H9 (cell line): ENCODE measurements at regions not wholly inside any gene's neighbourhood (a gene's known extent, or its start where the extent isn't known, plus 50 kb on each side); places are given as distances from the start of the nearest gene placed in this dataset.

Source experiments
- DNase-seq: peaks from one replicate; pipeline ENCODE4 v3.0.0-alpha.2; 2017
- H2AFZ ChIP-seq: one replicate; pipeline ENCODE4 v1.6.1; 2013; ENCODE audit warnings: mild to moderate bottlenecking, low read length, control low read depth, moderate library complexity
- H2AK5ac ChIP-seq: 2 replicates; pipeline ENCODE4 v1.6.1; 2013; ENCODE audit warnings: low read length, control low read depth, mixed read lengths; ENCODE audit not compliant: insufficient read length
- H2BK120ac ChIP-seq: one replicate; pipeline ENCODE4 v1.6.1; 2013; ENCODE audit warnings: low read depth, mild to moderate bottlenecking, low read length, control low read depth, inconsistent platforms; ENCODE audit not compliant: poor library complexity, severe bottlenecking
- H2BK12ac ChIP-seq: 2 replicates; pipeline ENCODE4 v1.6.1; 2013; ENCODE audit warnings: low read length, control low read depth, mixed read lengths, low read depth; ENCODE audit not compliant: insufficient read length
- H2BK15ac ChIP-seq: 2 replicates; pipeline ENCODE4 v1.6.1; 2013; ENCODE audit warnings: low read depth, low read length, control low read depth
- H2BK20ac ChIP-seq: one replicate; pipeline ENCODE4 v1.6.1; 2013; ENCODE audit warnings: low read depth, mild to moderate bottlenecking, low read length, control low read depth, inconsistent platforms; ENCODE audit not compliant: poor library complexity, severe bottlenecking
- H2BK5ac ChIP-seq: 2 replicates; pipeline ENCODE4 v1.6.1; 2013; ENCODE audit warnings: low read length, control low read depth, mixed read lengths; ENCODE audit not compliant: insufficient read length
- H3K14ac ChIP-seq: 2 replicates; pipeline ENCODE4 v1.6.1; 2013; ENCODE audit warnings: low read length, control low read depth; ENCODE audit not compliant: insufficient read depth
- H3K18ac ChIP-seq: 2 replicates; pipeline ENCODE4 v1.6.1; 2013; ENCODE audit warnings: low read depth, mild to moderate bottlenecking, mixed read lengths, low read length, control low read depth; ENCODE audit not compliant: insufficient read length
- H3K23ac ChIP-seq: 2 replicates; pipeline ENCODE4 v1.6.1; 2013; ENCODE audit warnings: low read length, control low read depth, mixed read lengths, low read depth; ENCODE audit not compliant: insufficient read length
- H3K23me2 ChIP-seq: 2 replicates; pipeline ENCODE4 v1.6.1; 2013; ENCODE audit warnings: low read depth, mild to moderate bottlenecking, mixed read lengths, low read length, control low read depth; ENCODE audit not compliant: insufficient read length, poor library complexity, severe bottlenecking
- H3K27ac ChIP-seq: 2 replicates; pipeline ENCODE4 v1.5.1; 2013; ENCODE audit warnings: low read length, control low read depth, mixed read lengths, low read depth; ENCODE audit not compliant: insufficient read length
- H3K27me3 ChIP-seq: 2 replicates; pipeline ENCODE4 v1.6.1; 2013; ENCODE audit warnings: low read length, control low read depth, inconsistent platforms; ENCODE audit not compliant: insufficient read depth
- H3K4ac ChIP-seq: 2 replicates; pipeline ENCODE4 v1.6.1; 2013; ENCODE audit warnings: low read depth, mild to moderate bottlenecking, control low read depth, inconsistent platforms, low read length, moderate library complexity
- H3K4me1 ChIP-seq: 2 replicates; pipeline ENCODE4 v1.6.1; 2013; ENCODE audit warnings: low read length, control low read depth, inconsistent platforms; ENCODE audit not compliant: insufficient read depth
- H3K4me2 ChIP-seq: 2 replicates; pipeline ENCODE4 v1.6.1; 2013; ENCODE audit warnings: low read length, control low read depth, mixed read lengths; ENCODE audit not compliant: insufficient read length, insufficient read depth
- H3K56ac ChIP-seq: 2 replicates; pipeline ENCODE4 v1.6.1; 2013; ENCODE audit warnings: low read depth, mild to moderate bottlenecking, mixed read lengths, low read length, control low read depth; ENCODE audit not compliant: insufficient read length
- H3K79me1 ChIP-seq: 2 replicates; pipeline ENCODE4 v1.6.1; 2013; ENCODE audit warnings: low read depth, mild to moderate bottlenecking, moderate library complexity, low read length, control low read depth, inconsistent platforms; ENCODE audit not compliant: insufficient read depth, poor library complexity, severe bottlenecking
- H3K79me2 ChIP-seq: 2 replicates; pipeline ENCODE4 v1.6.1; 2013; ENCODE audit warnings: low read length, control low read depth, inconsistent platforms; ENCODE audit not compliant: insufficient read depth
- H3K9ac ChIP-seq: 2 replicates; pipeline ENCODE4 v1.6.1; 2013; ENCODE audit warnings: low read length, control low read depth, mixed read lengths; ENCODE audit not compliant: insufficient read length; ENCODE audit errors: extremely low read depth
- H3K9me3 ChIP-seq: one replicate; pipeline ENCODE4 v1.6.1; 2013; ENCODE audit warnings: low read depth, low read length, inconsistent platforms; ENCODE audit not compliant: control insufficient read depth
- H3T11ph ChIP-seq: one replicate; pipeline ENCODE4 v1.6.1; 2013; ENCODE audit warnings: mild to moderate bottlenecking, low read length, control low read depth, inconsistent platforms
- H4K20me1 ChIP-seq: one replicate; pipeline ENCODE4 v1.6.1; 2013; ENCODE audit not compliant: control insufficient read depth, insufficient read length, insufficient read depth
- H4K5ac ChIP-seq: 2 replicates; pipeline ENCODE4 v1.6.1; 2013; ENCODE audit warnings: low read depth, mild to moderate bottlenecking, mixed read lengths, low read length, control low read depth; ENCODE audit not compliant: insufficient read length
- H4K8ac ChIP-seq: replicated peaks from 2 replicates; pipeline ENCODE4 v1.6.1; 2013; ENCODE audit warnings: low read length, control low read depth, mixed read lengths, low read depth; ENCODE audit not compliant: insufficient read length
- H4K91ac ChIP-seq: 2 replicates; pipeline ENCODE4 v1.6.1; 2013; ENCODE audit warnings: low read depth, mild to moderate bottlenecking, moderate library complexity, mixed read lengths, low read length, control low read depth; ENCODE audit not compliant: insufficient read length
- H3K27ac Mint-ChIP-seq, 3 experiments: 2 replicates in 2 of 3; 3 replicates in 1 of 3; pipeline ENCODE4 v1.8.0; 2020 to 2021; ENCODE audit warnings: mixed read lengths in 3 of 3, mild to moderate bottlenecking in 1 of 3, moderate library complexity in 1 of 3
- H3K27me3 Mint-ChIP-seq: 2 replicates; pipeline ENCODE4 v1.8.0; 2021; ENCODE audit warnings: low read depth, mild to moderate bottlenecking, moderate library complexity, mixed read lengths
- H3K36me3 Mint-ChIP-seq, 3 experiments: 2 replicates in 2 of 3; 3 replicates in 1 of 3; pipeline ENCODE4 v1.8.0; 2020 to 2021; ENCODE audit warnings: low read depth in 3 of 3, mixed read lengths in 3 of 3; ENCODE audit not compliant: insufficient read depth in 1 of 3
- H3K4me1 Mint-ChIP-seq, 2 experiments: 2 replicates each; pipeline ENCODE4 v1.8.0; 2020; ENCODE audit warnings: mixed read lengths in 2 of 2
- H3K4me3 Mint-ChIP-seq, 2 experiments: 2 replicates in 1 of 2; 3 replicates in 1 of 2; pipeline ENCODE4 v1.8.0; 2020 to 2021; ENCODE audit warnings: mild to moderate bottlenecking in 2 of 2, mixed read lengths in 2 of 2, moderate library complexity in 1 of 2
- H3K9me3 Mint-ChIP-seq, 2 experiments: 2 replicates in 1 of 2; 3 replicates in 1 of 2; pipeline ENCODE4 v1.8.0; 2020; ENCODE audit warnings: mild to moderate bottlenecking in 2 of 2, mixed read lengths in 2 of 2, moderate library complexity in 1 of 2
- CTCF ChIP-seq: fragments of 200-600 bp; sonication (generic); conservative IDR thresholded peaks from 3 replicates; pipeline ENCODE4 v1.8.0; 2021; ENCODE audit warnings: antibody characterized with exemption, mild to moderate bottlenecking
- WGBS: extraction: QIAGEN DNeasy Blood & Tissue Kit; methylation state at CpG from one replicate; pipeline ENCODE4 v1.1.7; 2013; ENCODE audit warnings: missing lambda C conversion rate, low lambda C conversion rate, mixed read lengths; ENCODE audit not compliant: insufficient read length; ENCODE audit errors: extremely low coverage; 5-methylcytosine and 5-hydroxymethylcytosine counted together

- no peak overlapping the region for H3K27ac ChIP-seq
- no peak overlapping the region for H2BK120ac ChIP-seq
- no peak for DNase-seq
- no peak overlapping the region for H3K56ac ChIP-seq
- H3K4me1 ChIP-seq = no peaks in the 10 kb centered on the region
- no peak overlapping the region for H2BK20ac ChIP-seq
- H3K79me1 ChIP-seq = no peaks in the 10 kb centered on the region
- no peaks in the 10 kb centered on the region for H3K36me3 Mint-ChIP-seq
- H3K27me3 Mint-ChIP-seq = no peaks in the 10 kb centered on the region
- no peak overlapping the region for H2BK12ac ChIP-seq
- no peak overlapping the region for H3K14ac ChIP-seq
- H3K9me3 ChIP-seq = no peaks in the 10 kb centered on the region
- no peak for TF ChIP-seq CTCF
- no peaks in the 10 kb centered on the region for H4K20me1 ChIP-seq
- no peak overlapping the region for H3K4me2 ChIP-seq
- H2BK15ac ChIP-seq = no peak overlapping the region
- H3K9me3 Mint-ChIP-seq = no peaks in the 10 kb centered on the region; a peak in 2 of 5 replicates
- peaks cover 8 to 11% of the 10 kb centered on the region in 2 experiments for H3K4me1 Mint-ChIP-seq
- no peak overlapping the region for H3K18ac ChIP-seq
- no peak overlapping the region for H4K8ac ChIP-seq
- H3K4me3 Mint-ChIP-seq = no peak overlapping the region
- H4K91ac ChIP-seq = no peak overlapping the region
- no peaks in the 10 kb centered on the region for H3K23me2 ChIP-seq
- H3K79me2 ChIP-seq = no peaks in the 10 kb centered on the region
- no peaks in the 10 kb centered on the region for H3K27me3 ChIP-seq
- H3K27ac Mint-ChIP-seq = no peak overlapping the region
- H3K23ac ChIP-seq = no peak overlapping the region
- H2AK5ac ChIP-seq = no peak overlapping the region
- H3K9ac ChIP-seq = no peak overlapping the region
- no peak overlapping the region for H3T11ph ChIP-seq
- no peak overlapping the region for H3K4ac ChIP-seq
- no peak overlapping the region for H2BK5ac ChIP-seq
- H4K5ac ChIP-seq = no peak overlapping the region
- no CpG with 5 or more reads among the region's 2 CpGs for WGBS
- H2AFZ ChIP-seq = no peak overlapping the region
Observed at GRCh38 chr18:70640336-70640887, 351.6 kb downstream of the SOCS6 start.
